B cell (primary cell): ENCODE measurements at regions not wholly inside any gene's neighbourhood (a gene's known extent, or its start where the extent isn't known, plus 50 kb on each side); places are given as distances from the start of the nearest gene placed in this dataset.

Experiments used
- ATAC-seq: fragments of 200-7000 bp; cut with Tn5 transposase; one replicate; pipeline ENCODE4 v1.10.0; 2021; ENCODE audit warnings: low read depth, mild to moderate bottlenecking, moderate number of reproducible peaks, moderate library complexity
- CTCF ChIA-PET: fragments of 350-600 bp; sonication (Branson Sonifier 250); formaldehyde crosslinking; loops from one replicate; lab custom pipeline; 2021; ENCODE audit warnings: antibody characterized with exemption, inconsistent platforms; lab: Charles Lee
- POLR2A ChIA-PET: fragments of 350-600 bp; sonication (Branson Sonifier 250); formaldehyde crosslinking; loops from one replicate; lab custom pipeline; 2021; ENCODE audit warnings: antibody characterized with exemption; lab: Charles Lee
- DNase-seq: peaks from one replicate; pipeline ENCODE4 v3.0.0; 2013
- H2AFZ ChIP-seq: 2 replicates; pipeline ENCODE4 v1.6.1; 2012; ENCODE audit warnings: mild to moderate bottlenecking, low read depth, low read length; ENCODE audit not compliant: insufficient read depth, poor library complexity, severe bottlenecking
- H3K27ac ChIP-seq, 2 donors: 1 replicate in 1 of 2; 2 replicates in 1 of 2; pipeline ENCODE4 v1.5.1; 2012 to 2013; ENCODE audit warnings: low read length in 2 of 2, mild to moderate bottlenecking in 2 of 2, moderate library complexity in 1 of 2
- H3K27me3 ChIP-seq, 4 experiments: fragments of 200-600 bp in 1 of 4; sonication (generic) in 1 of 4; replicated peaks in 1 of 4; 1 replicate in 2 of 4; 2 replicates in 2 of 4; pipeline versions ENCODE4 v1.6.1 to v1.7.0; 2013 to 2016; ENCODE audit warnings: low read length in 3 of 4, mild to moderate bottlenecking in 2 of 4, mixed read lengths in 1 of 4, moderate library complexity in 1 of 4; ENCODE audit not compliant: insufficient read depth in 4 of 4, control insufficient read depth in 3 of 4; ENCODE audit errors: control extremely low read depth in 1 of 4
- H3K36me3 ChIP-seq, 2 experiments: replicated peaks in 1 of 2; 1 replicate in 1 of 2; 2 replicates in 1 of 2; pipeline versions ENCODE4 v1.6.1 to v1.7.1; 2013; ENCODE audit warnings: low read length in 1 of 2; ENCODE audit not compliant: insufficient read depth in 2 of 2, control insufficient read depth in 1 of 2; ENCODE audit errors: control extremely low read depth in 1 of 2, extremely low read depth in 1 of 2
- H3K4me1 ChIP-seq, 2 donors: fragments of 200-600 bp in 1 of 2; sonication (generic) in 1 of 2; 1 replicate in 1 of 2; 2 replicates in 1 of 2; pipeline versions ENCODE4 v1.5.1 to v1.6.1; 2013 to 2017; ENCODE audit warnings: low read length in 2 of 2; ENCODE audit not compliant: control insufficient read depth in 2 of 2, insufficient read depth in 2 of 2
- H3K4me2 ChIP-seq: replicated peaks from 2 replicates; pipeline ENCODE3; 2012; ENCODE audit warnings: mild to moderate bottlenecking, low read depth, low read length; ENCODE audit not compliant: poor library complexity, severe bottlenecking
- H3K4me3 ChIP-seq, 5 experiments: fragments of 200-600 bp in 1 of 5; sonication (generic) in 1 of 5; 1 replicate in 3 of 5; 2 replicates in 2 of 5; pipeline versions ENCODE4 v1.5.1 to v1.7.0; 2011 to 2016; ENCODE audit warnings: low read length in 4 of 5, mild to moderate bottlenecking in 4 of 5, low read depth in 2 of 5, control low read depth in 1 of 5, moderate library complexity in 1 of 5; ENCODE audit not compliant: insufficient read depth in 1 of 5; ENCODE audit errors: control extremely low read depth in 1 of 5, extremely low read depth in 1 of 5
- H3K79me2 ChIP-seq: fragments of 200-600 bp; sonication (generic); one replicate; pipeline ENCODE4 v1.6.0; 2016; ENCODE audit warnings: low read length; ENCODE audit not compliant: control insufficient read depth, insufficient read depth
- H3K9ac ChIP-seq: fragments of 200-600 bp; sonication (generic); 2 replicates; pipeline ENCODE4 v1.6.1; 2017; ENCODE audit warnings: mild to moderate bottlenecking, low read length, moderate library complexity
- H3K9me3 ChIP-seq, 3 donors: one replicate each; pipeline versions ENCODE4 v1.6.1 to v1.7.1; 2013; ENCODE audit warnings: low read length in 2 of 3; ENCODE audit not compliant: control insufficient read depth in 2 of 3, insufficient read depth in 1 of 3; ENCODE audit errors: control extremely low read depth in 1 of 3
- H4K20me1 ChIP-seq: 2 replicates; pipeline ENCODE4 v1.6.0; 2012; ENCODE audit warnings: mild to moderate bottlenecking, low read length; ENCODE audit not compliant: insufficient read depth, control insufficient read depth, poor library complexity, severe bottlenecking
- H3K27ac Mint-ChIP-seq: one replicate; pipeline ENCODE4 v1.8.0; 2021; ENCODE audit warnings: mixed read lengths
- H3K27me3 Mint-ChIP-seq: one replicate; pipeline ENCODE4 v1.8.0; 2021; ENCODE audit warnings: mixed read lengths
- H3K4me1 Mint-ChIP-seq: one replicate; pipeline ENCODE4 v1.8.0; 2021; ENCODE audit warnings: mixed read lengths
- H3K4me3 Mint-ChIP-seq: one replicate; pipeline ENCODE4 v1.8.0; 2021; ENCODE audit warnings: mixed read lengths
- H3K9me3 Mint-ChIP-seq: one replicate; pipeline ENCODE4 v1.8.0; 2022; ENCODE audit warnings: mixed read lengths; ENCODE audit not compliant: insufficient read depth
- CTCF ChIP-seq: fragments of 200-600 bp; IDR thresholded peaks from one replicate; pipeline ENCODE4 v1.8.0; 2022; ENCODE audit warnings: antibody characterized with exemption, mild to moderate bottlenecking
- EZH2 ChIP-seq: IDR thresholded peaks from 2 replicates; pipeline ENCODE4 v1.6.1; 2012; ENCODE audit warnings: borderline replicate concordance, low read depth, mild to moderate bottlenecking, moderate library complexity, low read length; ENCODE audit not compliant: insufficient read depth, poor library complexity, severe bottlenecking
- WGBS: methylation state at CpG from one replicate; pipeline ENCODE4 v1.1.5; 2013; ENCODE audit warnings: missing lambda C conversion rate; ENCODE audit not compliant: insufficient coverage; 5-methylcytosine and 5-hydroxymethylcytosine counted together
- intact Hi-C: fragments of 100-400 bp; cut with micrococcal nuclease; formaldehyde crosslinking; loops from one replicate; pipeline ENCODE4 v1.10.0; 2022

GRCh38 chr17:63347475-63347874, 98.6 kb downstream of the CYB561 start:
- Mint-ChIP-seq H3K9me3 (no peaks in the 10 kb centered on the region), H3K4me3 (no peak overlapping the region), H3K4me1 (no peaks in the 10 kb centered on the region), H3K27ac (no peak overlapping the region), H3K27me3 (no peaks in the 10 kb centered on the region)
- H3K4me2 ChIP-seq, result no peak overlapping the region
- H3K4me1 ChIP-seq, result no peaks in the 10 kb centered on the region
- no peaks in the 10 kb centered on the region for H4K20me1 ChIP-seq
- no peaks in the 10 kb centered on the region for H3K36me3 ChIP-seq
- no peak for TF ChIP-seq EZH2
- TF ChIP-seq CTCF, result no peak
- no peak overlapping the region for H3K4me3 ChIP-seq
- ATAC-seq, result no peak
- POLR2A ChIA-PET, result no interaction called here
- CTCF ChIA-PET, result interaction anchor here (1.3 to 1.4 kb wide), 2 partner anchors 10 to 59 kb away, joined by 3 read pairs; no protein-coding TSS in a partner anchor
- WGBS, result no CpG with 5 or more reads among the region's 2 CpGs
- H3K27ac ChIP-seq, result no peak overlapping the region
- no peaks in the 10 kb centered on the region for H3K27me3 ChIP-seq
- no peak for DNase-seq
- no peaks in the 10 kb centered on the region for H3K79me2 ChIP-seq
- intact Hi-C loops, result no loop called here
- H2AFZ ChIP-seq, result no peak overlapping the region
- no peak overlapping the region for H3K9ac ChIP-seq
- H3K9me3 ChIP-seq, result no peaks in the 10 kb centered on the region

DNA sequence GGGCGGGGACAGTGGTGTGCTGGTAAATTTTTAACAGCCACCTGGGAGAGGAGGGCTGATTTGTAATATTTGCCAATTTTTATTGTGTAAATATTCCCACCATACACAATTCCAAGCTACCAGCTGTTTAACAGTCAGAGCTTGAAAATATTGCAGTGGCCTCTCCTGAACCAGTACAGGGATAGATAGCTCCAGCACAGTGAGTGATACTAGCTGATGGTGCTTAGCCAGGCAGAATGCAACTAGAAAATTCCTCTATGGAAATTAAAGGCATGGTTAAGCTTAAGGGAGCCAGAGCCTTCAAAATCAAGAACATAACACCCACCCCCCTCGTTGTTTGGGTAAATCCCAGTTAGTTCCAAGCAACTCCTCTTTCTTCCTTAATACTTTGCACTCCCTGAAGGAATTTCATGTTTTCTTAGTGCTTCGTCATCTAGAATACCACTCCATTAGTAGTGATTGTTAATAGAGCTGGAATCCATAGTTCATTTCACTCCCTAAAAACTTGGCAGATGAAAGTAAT, 96.6 kb downstream of the CYB561 start:
- Histone ChIP-seq H3K27me3 (no peaks in the 10 kb centered on the region), H3K4me3 (no peak overlapping the region), H3K79me2 (no peaks in the 10 kb centered on the region), H4K20me1 (no peaks in the 10 kb centered on the region), H3K9me3 (no peaks in the 10 kb centered on the region), H3K4me2 (no peak overlapping the region), H3K36me3 (no peaks in the 10 kb centered on the region), H3K27ac (no peak overlapping the region), H3K4me1 (no peaks in the 10 kb centered on the region), H3K9ac (no peak overlapping the region), H2AFZ (no peak overlapping the region)
- ChIA-PET CTCF (no interaction called here), POLR2A (no interaction called here)
- no peak for DNase-seq
- Mint-ChIP-seq H3K27me3 (no peaks in the 10 kb centered on the region), H3K4me3 (no peak overlapping the region), H3K27ac (no peak overlapping the region), H3K4me1 (no peaks in the 10 kb centered on the region), H3K9me3 (no peaks in the 10 kb centered on the region)
- no peak for ATAC-seq
- intact Hi-C loops, result no loop called here
- no CpG with 5 or more reads among the region's 3 CpGs for WGBS
- TF ChIP-seq EZH2 (no peak), CTCF (no peak)
